ENCODE measurements at regions not wholly inside any gene's neighbourhood (a gene's known extent, or its start where the extent isn't known, plus 50 kb on each side); places are given as distances from the start of the nearest gene placed in this dataset.
A peak's percentile ranks its signal among the peaks of the same experiment; 100 is the strongest.

- no peak for DNase-seq (ENCODE audit: low spot score in 2 of 2)
- FAIRE-seq: no peak
Measured at GRCh38 chr2:2715036-2715818, 384.2 kb upstream of the MYT1L start.

- DNase-seq (ENCODE audit: low spot score in 2 of 2) (no peak), FAIRE-seq (no peak)
Measured at GRCh38 chr2:2714408-2714807, 383.3 kb upstream of the MYT1L start.

GRCh38 chr2:2709431-2709770 is 378.3 kb upstream of the MYT1L start:
- FAIRE-seq: no peak
- no peak for DNase-seq (ENCODE audit: low spot score in 2 of 2)

GRCh38 chr2:2708575-2709430 is 377.7 kb upstream of the MYT1L start:
- no peak for FAIRE-seq
- DNase-seq (ENCODE audit: low spot score in 2 of 2): no peak

GRCh38 chr2:2707206-2707991 is 376.3 kb upstream of the MYT1L start:
- peak in 1 of 2 donors; percentile 33 for DNase-seq (ENCODE audit: low spot score in 2 of 2)
- no peak for FAIRE-seq

GRCh38 chr2:2706306-2706705 is 375.2 kb upstream of the MYT1L start:
- DNase-seq (ENCODE audit: low spot score in 2 of 2): no peak
- FAIRE-seq: no peak

- FAIRE-seq: no peak
- no peak for DNase-seq (ENCODE audit: low spot score in 2 of 2)
Measured at GRCh38 chr2:2705871-2706270, 374.8 kb upstream of the MYT1L start.

- FAIRE-seq: no peak
- no peak for DNase-seq (ENCODE audit: low spot score in 2 of 2)
Measured at GRCh38 chr2:2704428-2705090, 373.5 kb upstream of the MYT1L start.

- DNase-seq (ENCODE audit: low spot score in 2 of 2): no peak
Measured at GRCh38 chr2:2703762-2704427, 372.8 kb upstream of the MYT1L start.

GRCh38 chr2:2703172-2703571 is 372.1 kb upstream of the MYT1L start:
- no peak for DNase-seq (ENCODE audit: low spot score in 2 of 2)
- no peak for FAIRE-seq

More at GRCh38 chr2:2703762-2704427, 372.8 kb upstream of the MYT1L start:
- FAIRE-seq: no peak

- FAIRE-seq (no peak), DNase-seq (ENCODE audit: low spot score in 2 of 2) (no peak)
Measured at GRCh38 chr2:2702385-2702784, 371.3 kb upstream of the MYT1L start.

- FAIRE-seq (no peak), DNase-seq (ENCODE audit: low spot score in 2 of 2) (no peak)
Measured at GRCh38 chr2:2701813-2702212, 370.7 kb upstream of the MYT1L start.

- DNase-seq (ENCODE audit: low spot score in 2 of 2) (no peak), FAIRE-seq (no peak)
Measured at GRCh38 chr2:2701176-2701781, 370.2 kb upstream of the MYT1L start.

- DNase-seq (ENCODE audit: low spot score in 2 of 2) (no peak), FAIRE-seq (no peak)
Measured at GRCh38 chr2:2699121-2699505, 368.0 kb upstream of the MYT1L start.

GRCh38 chr2:2698182-2699120 is 367.4 kb upstream of the MYT1L start:
- FAIRE-seq: no peak
- DNase-seq (ENCODE audit: low spot score in 2 of 2): no peak

- FAIRE-seq (no peak), DNase-seq (ENCODE audit: low spot score in 2 of 2) (no peak)
Measured at GRCh38 chr2:2696733-2697455, 365.8 kb upstream of the MYT1L start.

GRCh38 chr2:2696325-2696724 is 365.2 kb upstream of the MYT1L start:
- DNase-seq (ENCODE audit: low spot score in 2 of 2) (peak in 1 of 2 donors; percentile 30), FAIRE-seq (no peak)

- DNase-seq (ENCODE audit: low spot score in 2 of 2): no peak
- no peak for FAIRE-seq
Measured at GRCh38 chr2:2694746-2695145, 363.7 kb upstream of the MYT1L start.
